ENCODE measurements at regions not wholly inside any gene's neighbourhood (a gene's known extent, or its start where the extent isn't known, plus 50 kb on each side); places are given as distances from the start of the nearest gene placed in this dataset.

GRCh38 chr11:105388006-105388405 is 221.9 kb upstream of the GRIA4 start:
- TF ChIP-seq EP300 (IDR thresholded peaks at IDR 0.05; ENCODE audit: borderline replicate concordance), result no peak
- no peak for TF ChIP-seq CREB1 (IDR thresholded peaks at IDR 0.05; ENCODE audit: low read depth)
- no peak for TF ChIP-seq TAF1 (IDR thresholded peaks at IDR 0.05; ENCODE audit: low read depth)
- no peak for TF ChIP-seq MAX (IDR thresholded peaks at IDR 0.05)
- TF ChIP-seq YY1 (IDR thresholded peaks at IDR 0.05; ENCODE audit: low read depth), result no peak
- no peak for TF ChIP-seq REST (IDR thresholded peaks at IDR 0.05; ENCODE audit: low read depth)
- no peak for TF ChIP-seq TEAD4 (IDR thresholded peaks at IDR 0.05)
- no peak for TF ChIP-seq NFIC (IDR thresholded peaks at IDR 0.05)
- TF ChIP-seq FOXM1 (IDR thresholded peaks at IDR 0.05; ENCODE audit: borderline replicate concordance, low read depth), result no peak
- TF ChIP-seq RAD21 (IDR thresholded peaks at IDR 0.05; ENCODE audit: low read depth), result no peak
- no peak for TF ChIP-seq TCF12 (IDR thresholded peaks at IDR 0.05; ENCODE audit: low read depth)
- no peak for TF ChIP-seq CEBPB (IDR thresholded peaks at IDR 0.05)
- TF ChIP-seq EGR1 (IDR thresholded peaks at IDR 0.05), result no peak
- TF ChIP-seq ZBTB7A (IDR thresholded peaks at IDR 0.05; ENCODE audit: low read depth), result no peak
